Activated CD8-positive, alpha-beta T cell treated with anti-CD3 and anti-CD28 coated beads for 36 hours (primary cell): ENCODE measurements at regions not wholly inside any gene's neighbourhood (a gene's known extent, or its start where the extent isn't known, plus 50 kb on each side); places are given as distances from the start of the nearest gene placed in this dataset.

ENCODE experiments used
- ATAC-seq: fragments of 200-7000 bp; cut with Tn5 transposase; one replicate; pipeline ENCODE4 v1.10.0; 2021; ENCODE audit warnings: mild to moderate bottlenecking, moderate library complexity
- CTCF ChIA-PET: fragments of 350-600 bp; sonication (Branson Sonifier 250); formaldehyde crosslinking; loops from one replicate; lab custom pipeline; 2021; ENCODE audit warnings: antibody characterized with exemption; lab: Charles Lee
- POLR2A ChIA-PET: fragments of 350-600 bp; sonication (Branson Sonifier 250); formaldehyde crosslinking; loops from one replicate; lab custom pipeline; 2021; ENCODE audit warnings: antibody characterized with exemption; lab: Charles Lee
- DNase-seq: peaks from one replicate; pipeline ENCODE4 v3.0.0-alpha.2; 2020
- H3K27ac Mint-ChIP-seq: one replicate; pipeline ENCODE4 v1.8.0; 2021; ENCODE audit warnings: mild to moderate bottlenecking, mixed read lengths
- H3K27me3 Mint-ChIP-seq: one replicate; pipeline ENCODE4 v1.8.0; 2021; ENCODE audit warnings: mixed read lengths
- H3K36me3 Mint-ChIP-seq: one replicate; pipeline ENCODE4 v1.8.0; 2021; ENCODE audit warnings: low read depth, mixed read lengths
- H3K4me1 Mint-ChIP-seq: one replicate; pipeline ENCODE4 v1.8.0; 2021; ENCODE audit warnings: low read depth, mixed read lengths
- H3K4me3 Mint-ChIP-seq: one replicate; pipeline ENCODE4 v1.8.0; 2021; ENCODE audit warnings: mild to moderate bottlenecking, moderate library complexity, mixed read lengths
- H3K9me3 Mint-ChIP-seq: one replicate; pipeline ENCODE4 v1.8.0; 2021; ENCODE audit warnings: mixed read lengths
- CTCF ChIP-seq: fragments of 200-600 bp; IDR thresholded peaks from one replicate; pipeline ENCODE4 v1.8.0; 2022; ENCODE audit warnings: antibody characterized with exemption, mild to moderate bottlenecking
- intact Hi-C: fragments of 100-400 bp; cut with micrococcal nuclease; formaldehyde crosslinking; loops from one replicate; pipeline ENCODE4 v1.10.0; 2022

DNA sequence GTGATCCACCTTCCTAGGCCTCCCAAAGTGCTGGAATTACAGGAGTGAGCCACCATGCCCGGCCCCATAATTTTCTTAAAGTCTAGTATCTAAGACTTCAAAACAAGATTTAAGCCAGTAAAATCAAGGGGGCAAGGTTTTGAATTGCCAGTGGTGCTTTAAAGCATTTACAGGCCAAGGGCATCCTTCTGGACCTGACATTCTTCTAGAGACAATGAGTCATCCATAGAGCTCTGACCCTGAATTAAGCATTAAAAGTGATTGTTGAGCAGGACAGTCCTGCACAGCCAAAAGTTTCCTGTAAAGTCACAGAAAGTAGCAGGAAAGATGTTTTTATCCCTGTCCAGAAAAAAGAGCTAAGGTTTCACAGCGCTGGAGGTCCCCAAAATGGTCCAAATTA lies 50.9 kb upstream of the ATP12A start:
- ATAC-seq, result no peak
- Mint-ChIP-seq H3K9me3 (no peaks in the 10 kb centered on the region), H3K36me3 (no peaks in the 10 kb centered on the region), H3K4me1 (peaks cover 33% of the 10 kb centered on the region), H3K4me3 (no peak overlapping the region), H3K27me3 (no peaks in the 10 kb centered on the region), H3K27ac (no peak overlapping the region)
- TF ChIP-seq CTCF, result no peak
- intact Hi-C loops, result no loop called here
- DNase-seq, result no peak
- ChIA-PET POLR2A (interaction anchor here (1.6 kb wide), 1 partner anchor 13 kb away, joined by 4 read pairs; no protein-coding TSS in a partner anchor), CTCF (interaction anchor here (0.9 to 1.5 kb wide), 4 partner anchors 13 to 41 kb away, joined by 3 to 5 read pairs (median 4); no protein-coding TSS in a partner anchor)

DNA sequence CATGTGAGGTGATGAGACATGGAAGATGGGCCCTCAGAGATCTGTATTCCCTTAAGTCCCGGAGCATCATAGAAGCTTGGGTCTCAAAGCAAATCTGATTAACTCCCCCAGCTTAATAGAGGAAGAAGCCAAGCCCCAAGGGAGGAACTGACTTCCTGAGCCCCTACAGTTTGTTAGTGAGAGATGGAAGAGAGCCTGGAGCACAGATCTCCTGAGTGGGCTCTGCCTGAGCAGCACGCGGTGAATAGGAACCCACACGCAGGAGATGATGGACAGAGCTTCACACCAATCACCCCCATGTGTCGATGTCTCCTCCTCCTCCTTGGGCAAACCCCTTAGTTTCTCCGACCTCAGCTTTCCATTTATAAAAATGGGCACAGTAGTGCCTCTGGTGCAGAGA lies 50.1 kb upstream of the ATP12A start:
- Mint-ChIP-seq H3K4me1 (peaks cover 25% of the 10 kb centered on the region), H3K27ac (no peak overlapping the region), H3K36me3 (no peaks in the 10 kb centered on the region), H3K27me3 (no peaks in the 10 kb centered on the region), H3K9me3 (no peaks in the 10 kb centered on the region), H3K4me3 (no peak overlapping the region)
- DNase-seq (no peak), ATAC-seq (no peak)
- CTCF ChIA-PET, result interaction anchor here (0.9 to 1.4 kb wide), 4 partner anchors 12 to 40 kb away, joined by 3 to 4 read pairs (median 4); no protein-coding TSS in a partner anchor
- intact Hi-C loops, result no loop called here
- no peak for TF ChIP-seq CTCF
- POLR2A ChIA-PET, result interaction anchor here (1.6 kb wide), 1 partner anchor 14 kb away, joined by 4 read pairs; no protein-coding TSS in a partner anchor
